Prostate gland (tissue), 2 donors: ENCODE measurements at regions not wholly inside any gene's neighbourhood (a gene's known extent, or its start where the extent isn't known, plus 50 kb on each side); places are given as distances from the start of the nearest gene placed in this dataset.

Experiments used
- POLR2A ChIP-seq: fragments of 450-650 bp; IDR thresholded peaks from one replicate; pipeline ENCODE4 v1.6.1; 2016; ENCODE audit warnings: antibody characterized with exemption, mild to moderate bottlenecking
- TF ChIP-seq, protein P1 (sequence below), 4 experiments: fragments of 200-600 bp in 2 of 4; fragments of 450-650 bp in 2 of 4; sonication (generic) in 2 of 4; IDR thresholded peaks; 1 replicate in 3 of 4; 2 replicates in 1 of 4; pipeline ENCODE4 v1.5.1; 2016 to 2019; ENCODE audit warnings: antibody characterized with exemption in 4 of 4, mild to moderate bottlenecking in 2 of 4, moderate library complexity in 2 of 4

- TF ChIP-seq, protein P1, sequence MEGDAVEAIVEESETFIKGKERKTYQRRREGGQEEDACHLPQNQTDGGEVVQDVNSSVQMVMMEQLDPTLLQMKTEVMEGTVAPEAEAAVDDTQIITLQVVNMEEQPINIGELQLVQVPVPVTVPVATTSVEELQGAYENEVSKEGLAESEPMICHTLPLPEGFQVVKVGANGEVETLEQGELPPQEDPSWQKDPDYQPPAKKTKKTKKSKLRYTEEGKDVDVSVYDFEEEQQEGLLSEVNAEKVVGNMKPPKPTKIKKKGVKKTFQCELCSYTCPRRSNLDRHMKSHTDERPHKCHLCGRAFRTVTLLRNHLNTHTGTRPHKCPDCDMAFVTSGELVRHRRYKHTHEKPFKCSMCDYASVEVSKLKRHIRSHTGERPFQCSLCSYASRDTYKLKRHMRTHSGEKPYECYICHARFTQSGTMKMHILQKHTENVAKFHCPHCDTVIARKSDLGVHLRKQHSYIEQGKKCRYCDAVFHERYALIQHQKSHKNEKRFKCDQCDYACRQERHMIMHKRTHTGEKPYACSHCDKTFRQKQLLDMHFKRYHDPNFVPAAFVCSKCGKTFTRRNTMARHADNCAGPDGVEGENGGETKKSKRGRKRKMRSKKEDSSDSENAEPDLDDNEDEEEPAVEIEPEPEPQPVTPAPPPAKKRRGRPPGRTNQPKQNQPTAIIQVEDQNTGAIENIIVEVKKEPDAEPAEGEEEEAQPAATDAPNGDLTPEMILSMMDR (IDR thresholded peaks at IDR 0.05): no peak
- no peak for TF ChIP-seq POLR2A
Observed at GRCh38 chr6:147756891-147757290, 248.4 kb downstream of the SAMD5 start.
